Liver (tissue), 3 donors: ENCODE measurements at regions not wholly inside any gene's neighbourhood (a gene's known extent, or its start where the extent isn't known, plus 50 kb on each side); places are given as distances from the start of the nearest gene placed in this dataset.

Experiments used
- GABPA ChIP-seq, 2 donors: IDR thresholded peaks in 1 of 2; conservative IDR thresholded peaks in 1 of 2; 2 replicates each; pipeline ENCODE4 v1.6.1; 2016; ENCODE audit warnings: antibody characterized with exemption in 2 of 2, mild to moderate bottlenecking in 1 of 2, moderate library complexity in 1 of 2
- HNF4A ChIP-seq, 2 donors: conservative IDR thresholded peaks; 2 replicates each; pipeline ENCODE4 v1.6.1; 2016; ENCODE audit warnings: antibody characterized with exemption in 2 of 2, mild to moderate bottlenecking in 2 of 2
- NR2F2 ChIP-seq: IDR thresholded peaks from 2 replicates; pipeline ENCODE4 v1.6.1; 2016; ENCODE audit warnings: antibody characterized with exemption
- RAD21 ChIP-seq, 2 donors: IDR thresholded peaks; 2 replicates each; pipeline ENCODE4 v1.6.1; 2016; ENCODE audit warnings: antibody characterized with exemption in 2 of 2, mild to moderate bottlenecking in 2 of 2
- TAF1 ChIP-seq: conservative IDR thresholded peaks from 2 replicates; pipeline ENCODE4 v1.6.1; 2016; ENCODE audit warnings: antibody characterized with exemption, mild to moderate bottlenecking
- YY1 ChIP-seq: IDR thresholded peaks from 2 replicates; pipeline ENCODE4 v1.6.1; 2016; ENCODE audit warnings: antibody characterized with exemption, mild to moderate bottlenecking
- TF ChIP-seq, protein P1 (sequence below): IDR thresholded peaks from 2 replicates; pipeline ENCODE4 v1.6.1; 2016; ENCODE audit warnings: antibody characterized with exemption
- TF ChIP-seq, protein P2 (sequence below): fragments of 150-350 bp; IDR thresholded peaks from 2 replicates; pipeline ENCODE4 v1.5.1; 2017; ENCODE audit warnings: improper control_type of control experiment, low read depth, low read length; ENCODE audit not compliant: missing input control
- TF ChIP-seq, protein P3 (sequence below): IDR thresholded peaks from 2 replicates; pipeline ENCODE4 v1.6.1; 2016; ENCODE audit warnings: antibody characterized with exemption, mild to moderate bottlenecking
- TF ChIP-seq, protein P4 (sequence below): IDR thresholded peaks from 2 replicates; pipeline ENCODE4 v1.6.1; 2016; ENCODE audit warnings: antibody characterized with exemption
- donor health status: healthy.
- donor health status: healthy.

DNA sequence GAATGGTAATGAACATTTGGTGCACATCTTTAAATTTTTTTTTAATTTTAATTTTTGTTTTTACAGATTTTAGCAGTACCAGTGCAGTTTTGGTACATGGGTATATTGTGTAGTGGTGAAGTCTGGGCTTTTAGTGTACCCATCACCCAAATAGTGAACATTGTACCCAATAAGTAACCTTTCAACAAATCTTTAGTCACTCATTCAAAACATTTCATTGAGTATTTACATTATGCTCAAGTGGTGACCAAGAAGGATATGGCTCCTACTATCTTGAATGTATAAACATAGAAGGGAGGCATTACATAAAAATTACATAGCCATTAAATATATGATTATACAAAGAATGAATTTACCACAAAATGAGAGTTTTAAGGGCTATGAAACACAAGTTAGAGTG, 223.3 kb downstream of the SPRY1 start:
- TF ChIP-seq, protein P1, sequence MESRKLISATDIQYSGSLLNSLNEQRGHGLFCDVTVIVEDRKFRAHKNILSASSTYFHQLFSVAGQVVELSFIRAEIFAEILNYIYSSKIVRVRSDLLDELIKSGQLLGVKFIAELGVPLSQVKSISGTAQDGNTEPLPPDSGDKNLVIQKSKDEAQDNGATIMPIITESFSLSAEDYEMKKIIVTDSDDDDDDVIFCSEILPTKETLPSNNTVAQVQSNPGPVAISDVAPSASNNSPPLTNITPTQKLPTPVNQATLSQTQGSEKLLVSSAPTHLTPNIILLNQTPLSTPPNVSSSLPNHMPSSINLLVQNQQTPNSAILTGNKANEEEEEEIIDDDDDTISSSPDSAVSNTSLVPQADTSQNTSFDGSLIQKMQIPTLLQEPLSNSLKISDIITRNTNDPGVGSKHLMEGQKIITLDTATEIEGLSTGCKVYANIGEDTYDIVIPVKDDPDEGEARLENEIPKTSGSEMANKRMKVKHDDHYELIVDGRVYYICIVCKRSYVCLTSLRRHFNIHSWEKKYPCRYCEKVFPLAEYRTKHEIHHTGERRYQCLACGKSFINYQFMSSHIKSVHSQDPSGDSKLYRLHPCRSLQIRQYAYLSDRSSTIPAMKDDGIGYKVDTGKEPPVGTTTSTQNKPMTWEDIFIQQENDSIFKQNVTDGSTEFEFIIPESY: no peak
- TF ChIP-seq, protein P2, sequence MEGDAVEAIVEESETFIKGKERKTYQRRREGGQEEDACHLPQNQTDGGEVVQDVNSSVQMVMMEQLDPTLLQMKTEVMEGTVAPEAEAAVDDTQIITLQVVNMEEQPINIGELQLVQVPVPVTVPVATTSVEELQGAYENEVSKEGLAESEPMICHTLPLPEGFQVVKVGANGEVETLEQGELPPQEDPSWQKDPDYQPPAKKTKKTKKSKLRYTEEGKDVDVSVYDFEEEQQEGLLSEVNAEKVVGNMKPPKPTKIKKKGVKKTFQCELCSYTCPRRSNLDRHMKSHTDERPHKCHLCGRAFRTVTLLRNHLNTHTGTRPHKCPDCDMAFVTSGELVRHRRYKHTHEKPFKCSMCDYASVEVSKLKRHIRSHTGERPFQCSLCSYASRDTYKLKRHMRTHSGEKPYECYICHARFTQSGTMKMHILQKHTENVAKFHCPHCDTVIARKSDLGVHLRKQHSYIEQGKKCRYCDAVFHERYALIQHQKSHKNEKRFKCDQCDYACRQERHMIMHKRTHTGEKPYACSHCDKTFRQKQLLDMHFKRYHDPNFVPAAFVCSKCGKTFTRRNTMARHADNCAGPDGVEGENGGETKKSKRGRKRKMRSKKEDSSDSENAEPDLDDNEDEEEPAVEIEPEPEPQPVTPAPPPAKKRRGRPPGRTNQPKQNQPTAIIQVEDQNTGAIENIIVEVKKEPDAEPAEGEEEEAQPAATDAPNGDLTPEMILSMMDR: no peak
- TF ChIP-seq, protein P3, sequence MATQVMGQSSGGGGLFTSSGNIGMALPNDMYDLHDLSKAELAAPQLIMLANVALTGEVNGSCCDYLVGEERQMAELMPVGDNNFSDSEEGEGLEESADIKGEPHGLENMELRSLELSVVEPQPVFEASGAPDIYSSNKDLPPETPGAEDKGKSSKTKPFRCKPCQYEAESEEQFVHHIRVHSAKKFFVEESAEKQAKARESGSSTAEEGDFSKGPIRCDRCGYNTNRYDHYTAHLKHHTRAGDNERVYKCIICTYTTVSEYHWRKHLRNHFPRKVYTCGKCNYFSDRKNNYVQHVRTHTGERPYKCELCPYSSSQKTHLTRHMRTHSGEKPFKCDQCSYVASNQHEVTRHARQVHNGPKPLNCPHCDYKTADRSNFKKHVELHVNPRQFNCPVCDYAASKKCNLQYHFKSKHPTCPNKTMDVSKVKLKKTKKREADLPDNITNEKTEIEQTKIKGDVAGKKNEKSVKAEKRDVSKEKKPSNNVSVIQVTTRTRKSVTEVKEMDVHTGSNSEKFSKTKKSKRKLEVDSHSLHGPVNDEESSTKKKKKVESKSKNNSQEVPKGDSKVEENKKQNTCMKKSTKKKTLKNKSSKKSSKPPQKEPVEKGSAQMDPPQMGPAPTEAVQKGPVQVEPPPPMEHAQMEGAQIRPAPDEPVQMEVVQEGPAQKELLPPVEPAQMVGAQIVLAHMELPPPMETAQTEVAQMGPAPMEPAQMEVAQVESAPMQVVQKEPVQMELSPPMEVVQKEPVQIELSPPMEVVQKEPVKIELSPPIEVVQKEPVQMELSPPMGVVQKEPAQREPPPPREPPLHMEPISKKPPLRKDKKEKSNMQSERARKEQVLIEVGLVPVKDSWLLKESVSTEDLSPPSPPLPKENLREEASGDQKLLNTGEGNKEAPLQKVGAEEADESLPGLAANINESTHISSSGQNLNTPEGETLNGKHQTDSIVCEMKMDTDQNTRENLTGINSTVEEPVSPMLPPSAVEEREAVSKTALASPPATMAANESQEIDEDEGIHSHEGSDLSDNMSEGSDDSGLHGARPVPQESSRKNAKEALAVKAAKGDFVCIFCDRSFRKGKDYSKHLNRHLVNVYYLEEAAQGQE: no peak
- TF ChIP-seq TAF1 (no peak), YY1 (no peak), RAD21 (IDR thresholded peaks at IDR 0.05) (no peak), GABPA (IDR thresholded peaks at IDR 0.05 in 1 of 2, conservative IDR thresholded peaks at IDR 0.05 in 1 of 2) (no peak), HNF4A (conservative IDR thresholded peaks at IDR 0.05) (peak; percentile 51 to 77), NR2F2 (no peak)
- TF ChIP-seq, protein P4, sequence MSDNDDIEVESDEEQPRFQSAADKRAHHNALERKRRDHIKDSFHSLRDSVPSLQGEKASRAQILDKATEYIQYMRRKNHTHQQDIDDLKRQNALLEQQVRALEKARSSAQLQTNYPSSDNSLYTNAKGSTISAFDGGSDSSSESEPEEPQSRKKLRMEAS: no peak
